ENCODE measurements at regions not wholly inside any gene's neighbourhood (a gene's known extent, or its start where the extent isn't known, plus 50 kb on each side); places are given as distances from the start of the nearest gene placed in this dataset.

- H3K4me2 ChIP-seq (ENCODE audit: insufficient read depth, insufficient read length, low read length), result no peak overlapping the region
- no peaks in the 10 kb centered on the region; a peak in 1 of 5 replicates for H3K9me3 Mint-ChIP-seq
- DNase-seq, result no peak
- H3K4ac ChIP-seq (ENCODE audit: low read depth, low read length), result no peak overlapping the region
- H2BK120ac ChIP-seq (ENCODE audit: low read depth, low read length, poor library complexity, severe bottlenecking), result no peak overlapping the region
- no peak overlapping the region for H2BK15ac ChIP-seq (ENCODE audit: low read depth, low read length)
- H3K9me3 ChIP-seq (ENCODE audit: control insufficient read depth, low read depth, low read length), result no peaks in the 10 kb centered on the region
- no peak overlapping the region for H2AFZ ChIP-seq (ENCODE audit: low read length)
- no peaks in the 10 kb centered on the region for H3K27me3 Mint-ChIP-seq (ENCODE audit: low read depth)
- peaks cover 5 to 6% of the 10 kb centered on the region in 2 experiments for H3K4me1 Mint-ChIP-seq
- no peak overlapping the region for H3K27ac ChIP-seq (ENCODE audit: insufficient read length, low read depth, low read length)
- TF ChIP-seq CTCF (conservative IDR thresholded peaks at IDR 0.05), result no peak
- H3K4me1 ChIP-seq (ENCODE audit: insufficient read depth, low read length), result no peaks in the 10 kb centered on the region
- H3K79me1 ChIP-seq (ENCODE audit: insufficient read depth, low read depth, low read length, poor library complexity, severe bottlenecking), result no peaks in the 10 kb centered on the region
- H4K20me1 ChIP-seq (ENCODE audit: control insufficient read depth, insufficient read depth, insufficient read length), result no peaks in the 10 kb centered on the region
- no peaks in the 10 kb centered on the region for H3K27me3 ChIP-seq (ENCODE audit: insufficient read depth, low read length)
- H4K91ac ChIP-seq (ENCODE audit: insufficient read length, low read depth, low read length), result no peak overlapping the region
- H3K79me2 ChIP-seq (ENCODE audit: insufficient read depth, low read length), result no peaks in the 10 kb centered on the region
- H2BK20ac ChIP-seq (ENCODE audit: low read depth, low read length, poor library complexity, severe bottlenecking), result no peak overlapping the region
- no peak overlapping the region for H3K14ac ChIP-seq (ENCODE audit: insufficient read depth, low read length)
- no peak overlapping the region for H3K4me3 Mint-ChIP-seq
- H2AK5ac ChIP-seq (ENCODE audit: insufficient read length, low read length), result no peak overlapping the region
- H3K27ac Mint-ChIP-seq, result no peak overlapping the region
- H2BK12ac ChIP-seq (ENCODE audit: insufficient read length, low read depth, low read length), result no peak overlapping the region
- H3K23me2 ChIP-seq (ENCODE audit: insufficient read length, low read depth, low read length, poor library complexity, severe bottlenecking), result no peaks in the 10 kb centered on the region
- no peak overlapping the region for H3K18ac ChIP-seq (ENCODE audit: insufficient read length, low read depth, low read length)
- H3K36me3 Mint-ChIP-seq (ENCODE audit: insufficient read depth in 1 of 3, low read depth in 3 of 3), result no peaks in the 10 kb centered on the region
- no peak overlapping the region for H4K5ac ChIP-seq (ENCODE audit: insufficient read length, low read depth, low read length)
- no peak overlapping the region for H3K23ac ChIP-seq (ENCODE audit: insufficient read length, low read depth, low read length)
- WGBS (ENCODE audit: extremely low coverage, insufficient read length, low lambda C conversion rate), result no CpG with 5 or more reads among the region's 1 CpG
- no peak overlapping the region for H3K56ac ChIP-seq (ENCODE audit: insufficient read length, low read depth, low read length)
- no peak overlapping the region for H2BK5ac ChIP-seq (ENCODE audit: insufficient read length, low read length)
- no peak overlapping the region for H3K9ac ChIP-seq (ENCODE audit: extremely low read depth, insufficient read length, low read length)
- no peak overlapping the region for H3T11ph ChIP-seq (ENCODE audit: low read length)
- no peak overlapping the region for H4K8ac ChIP-seq (replicated peaks; ENCODE audit: insufficient read length, low read depth, low read length)
Observed at GRCh38 chr9:106177216-106177615, 482.9 kb downstream of the TMEM38B start.

All from H9 (cell line).